K562 (cell line): ENCODE measurements at regions not wholly inside any gene's neighbourhood (a gene's known extent, or its start where the extent isn't known, plus 50 kb on each side); places are given as distances from the start of the nearest gene placed in this dataset.

Source experiments
- CTCF ChIP-seq, 3 experiments: IDR thresholded peaks in 2 of 3; conservative IDR thresholded peaks in 1 of 3; 2 replicates each; pipeline ENCODE4 v1.5.1; 2011 to 2012; ENCODE audit warnings: low read length in 3 of 3, mild to moderate bottlenecking in 3 of 3, control low read depth in 2 of 3, improper control_type of control experiment in 1 of 3, inconsistent platforms in 1 of 3, low read depth in 1 of 3, mixed read lengths in 1 of 3, moderate library complexity in 1 of 3; ENCODE audit not compliant: insufficient read depth in 2 of 3
- EP300 ChIP-seq: IDR thresholded peaks from 2 replicates; pipeline ENCODE4 v1.6.1; 2012; ENCODE audit warnings: low read length, improper control_type of control experiment
- FOXK2 ChIP-seq, 2 experiments: fragments of 450-650 bp; IDR thresholded peaks in 1 of 2; conservative IDR thresholded peaks in 1 of 2; 2 replicates each; pipeline ENCODE4 v1.6.1; 2016; ENCODE audit warnings: low read depth in 2 of 2, mild to moderate bottlenecking in 1 of 2
- KAT8 ChIP-seq: fragments of 450-650 bp; IDR thresholded peaks from 2 replicates; pipeline ENCODE4 v1.6.1; 2016; ENCODE audit warnings: low read depth, mild to moderate bottlenecking
- MYC ChIP-seq, 2 experiments: fragments of 250-450 bp in 1 of 2; sonication (Bioruptor Pico) in 1 of 2; IDR thresholded peaks; 2 replicates each; pipeline versions ENCODE4 v1.5.1 to v1.6.1; 2012 to 2021; ENCODE audit warnings: low read depth in 2 of 2, borderline replicate concordance in 1 of 2, improper control_type of control experiment in 1 of 2, low read length in 1 of 2, mild to moderate bottlenecking in 1 of 2, moderate library complexity in 1 of 2
- SREBF2 ChIP-seq: sonication (generic); formaldehyde crosslinking; IDR thresholded peaks from 2 replicates; pipeline ENCODE4 v1.4.0; 2020; ENCODE audit warnings: mild to moderate bottlenecking, missing genetic modification reagents
- TCF3 ChIP-seq: sonication (generic); formaldehyde crosslinking; IDR thresholded peaks from 2 replicates; pipeline ENCODE4 v1.4.0; 2020; ENCODE audit warnings: mild to moderate bottlenecking, missing genetic modification reagents
- ZBTB33 ChIP-seq: sonication (generic); formaldehyde crosslinking; IDR thresholded peaks from 2 replicates; pipeline ENCODE4 v1.8.1; 2023; ENCODE audit warnings: mild to moderate bottlenecking, missing genetic modification reagents

- TF ChIP-seq KAT8 = no peak
- TF ChIP-seq SREBF2 (CRISPR knock-in tag) = no peak
- TF ChIP-seq ZBTB33 (CRISPR knock-in tag) = no peak
- TF ChIP-seq MYC (IDR thresholded peaks at IDR 0.05; ENCODE audit: low read depth, low read length) = no peak
- no peak for TF ChIP-seq MYC (CRISPR knock-in tag; IDR thresholded peaks at IDR 0.05; ENCODE audit: borderline replicate concordance, low read depth)
- TF ChIP-seq CTCF (IDR thresholded peaks at IDR 0.05 in 2 of 3, conservative IDR thresholded peaks at IDR 0.05 in 1 of 3; ENCODE audit: insufficient read depth in 2 of 3, low read depth in 1 of 3, low read length in 3 of 3) = no peak
- TF ChIP-seq TCF3 (CRISPR knock-in tag) = no peak
- no peak for TF ChIP-seq FOXK2 (conservative IDR thresholded peaks at IDR 0.05 in 1 of 2, IDR thresholded peaks at IDR 0.05 in 1 of 2; ENCODE audit: low read depth in 2 of 2)
- TF ChIP-seq EP300 = no peak
Observed at GRCh38 chr2:52269696-52270485, 1238.0 kb upstream of the NRXN1 start.
